Gastrocnemius medialis (tissue), 4 donors: ENCODE measurements at regions not wholly inside any gene's neighbourhood (a gene's known extent, or its start where the extent isn't known, plus 50 kb on each side); places are given as distances from the start of the nearest gene placed in this dataset.

Experiments
- ATAC-seq, 2 donors: fragments of 150-250 bp; one replicate each; pipeline ENCODE4 v1.9.1; 2016
- DNase-seq, 2 donors: peaks; one replicate each; pipeline ENCODE4 v3.0.0-alpha.2; 2019
- H3K27ac ChIP-seq, 4 donors: fragments of 200-600 bp; sonication (generic); 1 replicate in 1 of 4; 2 replicates in 3 of 4; pipeline ENCODE4 v1.5.1; 2016 to 2018; ENCODE audit warnings: mild to moderate bottlenecking in 2 of 4, moderate library complexity in 1 of 4
- H3K27me3 ChIP-seq, 3 donors: fragments of 200-600 bp; sonication (generic) in 2 of 3; 1 replicate in 1 of 3; 2 replicates in 2 of 3; pipeline versions ENCODE4 v1.5.1 to v1.6.0; 2016 to 2019; ENCODE audit warnings: mild to moderate bottlenecking in 1 of 3, moderate library complexity in 1 of 3
- H3K36me3 ChIP-seq, 2 donors: fragments of 200-600 bp; sonication (generic) in 1 of 2; one replicate each; pipeline ENCODE4 v1.5.1; 2017 to 2018
- H3K4me1 ChIP-seq, 2 donors: fragments of 200-600 bp; sonication (generic) in 1 of 2; one replicate each; pipeline ENCODE4 v1.5.1; 2016 to 2017; ENCODE audit warnings: mild to moderate bottlenecking in 2 of 2
- H3K4me3 ChIP-seq, 4 donors: fragments of 200-600 bp; sonication (generic) in 3 of 4; 1 replicate in 1 of 4; 2 replicates in 3 of 4; pipeline ENCODE4 v1.5.1; 2016 to 2019; ENCODE audit warnings: mild to moderate bottlenecking in 2 of 4
- H3K9me3 ChIP-seq, 3 donors: fragments of 200-600 bp; sonication (generic) in 2 of 3; 1 replicate in 1 of 3; 2 replicates in 2 of 3; pipeline ENCODE4 v1.5.1; 2016 to 2019
- CTCF ChIP-seq, 5 experiments: fragments of 450-650 bp in 3 of 5; fragments of 200-600 bp in 2 of 5; sonication (generic) in 2 of 5; IDR thresholded peaks in 4 of 5; conservative IDR thresholded peaks in 1 of 5; 1 replicate in 4 of 5; 2 replicates in 1 of 5; pipeline ENCODE4 v1.5.1; 2016 to 2019; ENCODE audit warnings: antibody characterized with exemption in 5 of 5, mild to moderate bottlenecking in 3 of 5, moderate library complexity in 3 of 5
- POLR2A ChIP-seq, 2 donors: fragments of 450-650 bp; IDR thresholded peaks; one replicate each; pipeline ENCODE4 v1.6.1; 2017; ENCODE audit warnings: antibody characterized with exemption in 2 of 2, mild to moderate bottlenecking in 2 of 2, moderate library complexity in 2 of 2
- in situ Hi-C, 4 donors: fragments of 200-750 bp; cut with MboI; loops; one replicate each; pipeline versions ENCODE4 v1.15.0 to v1.8.0; 2017; ENCODE audit warnings: low sequenced_read_pairs in 4 of 4
- intact Hi-C: fragments of 100-400 bp; cut with DNase I; formaldehyde crosslinking; loops from one replicate; pipeline ENCODE4 v1.15.1; 2023; ENCODE audit warnings: low total_unique reads

GRCh38 chr2:121092095-121092494 lies 192.9 kb downstream of the TFCP2L1 start:
- DNase-seq (no peak), ATAC-seq (no peak)
- Histone ChIP-seq H3K36me3 (no peaks in the 10 kb centered on the region), H3K27me3 (no peaks in the 10 kb centered on the region), H3K4me3 (no peak overlapping the region), H3K4me1 (peaks cover 0 to 4% of the 10 kb centered on the region in 2 donors), H3K27ac (no peak overlapping the region), H3K9me3 (no peaks in the 10 kb centered on the region)
- no peak for TF ChIP-seq CTCF (IDR thresholded peaks at IDR 0.05 in 4 of 5, conservative IDR thresholded peaks at IDR 0.05 in 1 of 5)
- no peak for TF ChIP-seq POLR2A (IDR thresholded peaks at IDR 0.05)
- in situ Hi-C loops, result loop anchor here in 3 of 4 donors (10.0 to 25.0 kb wide), 3 partner anchors 263 to 755 kb away; partner anchors contain the start of gene INHBB (in 1 of the 3)
- intact Hi-C loops, result no loop called here

GRCh38 chr2:121093692-121094091 lies 191.3 kb downstream of the TFCP2L1 start:
- TF ChIP-seq CTCF (IDR thresholded peaks at IDR 0.05 in 4 of 5, conservative IDR thresholded peaks at IDR 0.05 in 1 of 5) (no peak), POLR2A (IDR thresholded peaks at IDR 0.05) (no peak)
- Histone ChIP-seq H3K9me3 (no peaks in the 10 kb centered on the region), H3K4me3 (no peak overlapping the region), H3K36me3 (no peaks in the 10 kb centered on the region), H3K4me1 (peaks cover 0 to 3% of the 10 kb centered on the region in 2 donors), H3K27ac (no peak overlapping the region), H3K27me3 (no peaks in the 10 kb centered on the region)
- ATAC-seq, result peak; percentile 32 to 34
- intact Hi-C loops, result no loop called here
- no peak for DNase-seq
- in situ Hi-C loops, result loop anchor here in 3 of 4 donors (10.0 to 25.0 kb wide), 3 partner anchors 261 to 756 kb away; partner anchors contain the start of gene INHBB (in 1 of the 3)

GRCh38 chr2:121094101-121094500 lies 190.9 kb downstream of the TFCP2L1 start:
- H3K4me3 ChIP-seq, result no peak overlapping the region
- no peaks in the 10 kb centered on the region for H3K9me3 ChIP-seq
- H3K4me1 ChIP-seq, result no peaks in the 10 kb centered on the region
- DNase-seq, result no peak
- intact Hi-C loops, result no loop called here
- no peak overlapping the region for H3K27ac ChIP-seq
- H3K36me3 ChIP-seq, result no peaks in the 10 kb centered on the region
- no peaks in the 10 kb centered on the region for H3K27me3 ChIP-seq
- in situ Hi-C loops, result loop anchor here in 3 of 4 donors (10.0 to 25.0 kb wide), 3 partner anchors 261 to 757 kb away; partner anchors contain the start of gene INHBB (in 1 of the 3)
- ATAC-seq, result no peak
- no peak for TF ChIP-seq CTCF (IDR thresholded peaks at IDR 0.05 in 4 of 5, conservative IDR thresholded peaks at IDR 0.05 in 1 of 5)
- no peak for TF ChIP-seq POLR2A (IDR thresholded peaks at IDR 0.05)

- intact Hi-C loops, result loop anchor here (1.0 to 5.0 kb wide), 2 partner anchors 202 to 261 kb away; no protein-coding TSS in a partner anchor
- no peaks in the 10 kb centered on the region for H3K27me3 ChIP-seq
- H3K4me1 ChIP-seq, result no peaks in the 10 kb centered on the region
- DNase-seq (no peak), ATAC-seq (no peak)
- in situ Hi-C loops, result loop anchor here in 3 of 4 donors (10.0 to 25.0 kb wide), 3 partner anchors 260 to 758 kb away; partner anchors contain the start of gene INHBB (in 1 of the 3)
- TF ChIP-seq POLR2A (IDR thresholded peaks at IDR 0.05), result no peak
- no peak for TF ChIP-seq CTCF (IDR thresholded peaks at IDR 0.05 in 4 of 5, conservative IDR thresholded peaks at IDR 0.05 in 1 of 5)
- no peaks in the 10 kb centered on the region for H3K36me3 ChIP-seq
- H3K9me3 ChIP-seq, result no peaks in the 10 kb centered on the region
- H3K27ac ChIP-seq, result no peak overlapping the region
- H3K4me3 ChIP-seq, result no peak overlapping the region
Observed at GRCh38 chr2:121094845-121095244, 190.2 kb downstream of the TFCP2L1 start.
